GM12878 (cell line): ENCODE measurements at regions not wholly inside any gene's neighbourhood (a gene's known extent, or its start where the extent isn't known, plus 50 kb on each side); places are given as distances from the start of the nearest gene placed in this dataset.

Experiments used
- ATF7 ChIP-seq: fragments of 450-650 bp; IDR thresholded peaks from 2 replicates; pipeline ENCODE4 v1.6.1; 2016; ENCODE audit warnings: low read depth, mild to moderate bottlenecking
- CHD1 ChIP-seq: IDR thresholded peaks from 2 replicates; pipeline ENCODE4 v1.6.1; 2012; ENCODE audit warnings: low read depth, low read length, improper control_type of control experiment
- CREM ChIP-seq: IDR thresholded peaks from 2 replicates; pipeline ENCODE4 v1.6.1; 2014; ENCODE audit warnings: antibody characterized with exemption, low read depth
- ESRRA ChIP-seq: IDR thresholded peaks from 2 replicates; pipeline ENCODE4 v1.6.1; 2012; ENCODE audit warnings: mild to moderate bottlenecking, low read length, improper control_type of control experiment
- EZH2 ChIP-seq: IDR thresholded peaks from 2 replicates; pipeline ENCODE4 v1.6.1; 2012; ENCODE audit warnings: low read depth, mild to moderate bottlenecking, control low read depth, inconsistent platforms, low read length, borderline replicate concordance; ENCODE audit not compliant: control insufficient read depth
- FOXK2 ChIP-seq: fragments of 450-650 bp; IDR thresholded peaks from 2 replicates; pipeline ENCODE4 v1.6.1; 2017; ENCODE audit warnings: mild to moderate bottlenecking, moderate library complexity
- MYC ChIP-seq: IDR thresholded peaks from 2 replicates; pipeline ENCODE4 v1.6.1; 2011; ENCODE audit warnings: mild to moderate bottlenecking, low read length, moderate library complexity, inconsistent platforms; ENCODE audit not compliant: insufficient read depth, insufficient replicate concordance, insufficient read length, severe bottlenecking
- NFXL1 ChIP-seq: fragments of 450-650 bp; IDR thresholded peaks from 2 replicates; pipeline ENCODE4 v1.6.1; 2017; ENCODE audit warnings: antibody characterized with exemption, mild to moderate bottlenecking, borderline replicate concordance
- RBBP5 ChIP-seq: fragments of 200-600 bp; sonication (generic); conservative IDR thresholded peaks from 2 replicates; pipeline ENCODE4 v1.6.1; 2016
- TCF12 ChIP-seq: IDR thresholded peaks from 2 replicates; pipeline ENCODE4 v1.6.1; 2011; ENCODE audit warnings: low read depth, mild to moderate bottlenecking, low read length
- TCF3 ChIP-seq: IDR thresholded peaks from 2 replicates; pipeline ENCODE4 v1.6.1; 2012; ENCODE audit warnings: low read depth, mild to moderate bottlenecking, low read length, borderline replicate concordance; ENCODE audit not compliant: insufficient read depth
- WRNIP1 ChIP-seq: IDR thresholded peaks from 2 replicates; pipeline ENCODE4 v1.6.1; 2011; ENCODE audit warnings: low read depth, low read length, improper control_type of control experiment, borderline replicate concordance
- ZZZ3 ChIP-seq: IDR thresholded peaks from 2 replicates; pipeline ENCODE4 v1.6.1; 2011; ENCODE audit warnings: low read depth; ENCODE audit not compliant: control insufficient read depth, insufficient read length
- TF ChIP-seq, protein P1 (sequence below): fragments of 450-650 bp; formaldehyde crosslinking; IDR thresholded peaks from 2 replicates; pipeline ENCODE4 v1.4.0; 2022; ENCODE audit warnings: mild to moderate bottlenecking, moderate library complexity
- TF ChIP-seq, protein P2 (sequence below): fragments of 450-650 bp; IDR thresholded peaks from 2 replicates; pipeline ENCODE4 v1.6.1; 2018; ENCODE audit warnings: mild to moderate bottlenecking, low read depth, moderate library complexity; ENCODE audit not compliant: partially characterized antibody
- TF ChIP-seq, protein P3 (sequence below): fragments of 450-650 bp; IDR thresholded peaks from 2 replicates; pipeline ENCODE4 v1.6.1; 2017; ENCODE audit warnings: mild to moderate bottlenecking
- TF ChIP-seq, protein P4 (sequence below): fragments of 450-650 bp; formaldehyde crosslinking; IDR thresholded peaks from 2 replicates; pipeline ENCODE4 v1.4.0; 2020; ENCODE audit warnings: mild to moderate bottlenecking, moderate library complexity

DNA sequence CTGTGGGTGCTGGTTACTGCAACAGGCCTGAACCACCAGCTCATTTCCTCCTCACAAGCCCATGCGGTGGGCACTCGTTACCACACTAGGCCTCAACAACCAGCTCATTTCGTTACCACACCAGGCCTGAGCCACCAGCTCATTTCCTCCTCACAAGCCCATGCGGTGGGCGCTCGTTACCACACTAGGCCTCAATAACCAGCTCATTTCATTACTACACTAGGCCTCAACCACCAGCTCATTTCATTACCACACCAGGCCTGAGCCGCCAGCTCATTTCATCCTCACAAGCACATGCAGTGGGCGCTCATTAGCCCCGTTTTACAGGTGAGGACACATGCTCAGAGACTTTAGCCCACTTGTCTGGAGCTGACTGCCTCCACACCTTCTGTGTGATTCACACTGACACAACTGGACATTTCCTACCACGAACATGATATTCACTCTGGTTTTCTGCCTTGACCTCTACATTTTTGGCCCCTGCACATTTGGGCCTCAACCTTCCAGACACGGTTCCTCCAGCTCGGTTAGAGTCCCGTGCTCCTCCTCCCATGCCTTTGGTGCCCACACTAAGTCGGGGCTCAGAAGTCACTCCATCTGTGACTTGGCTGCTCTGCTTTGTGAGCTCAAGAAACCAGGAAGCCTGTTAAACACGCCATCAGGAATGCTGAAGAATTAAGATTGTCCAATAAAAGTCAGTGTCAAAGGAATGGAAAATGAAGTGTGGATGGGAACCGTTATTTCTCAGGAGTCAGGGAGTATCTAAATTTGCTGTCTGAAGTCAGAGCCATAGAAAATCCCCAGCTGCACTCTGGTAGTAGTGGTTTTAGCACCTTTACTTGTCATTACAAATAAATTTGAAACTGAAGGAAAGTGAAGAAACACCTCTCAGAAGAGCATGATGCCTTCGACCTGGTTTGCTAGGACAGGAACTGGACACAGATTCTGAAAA, 55.8 kb upstream of the LANCL2 start (continued):
- TF ChIP-seq, protein P1, sequence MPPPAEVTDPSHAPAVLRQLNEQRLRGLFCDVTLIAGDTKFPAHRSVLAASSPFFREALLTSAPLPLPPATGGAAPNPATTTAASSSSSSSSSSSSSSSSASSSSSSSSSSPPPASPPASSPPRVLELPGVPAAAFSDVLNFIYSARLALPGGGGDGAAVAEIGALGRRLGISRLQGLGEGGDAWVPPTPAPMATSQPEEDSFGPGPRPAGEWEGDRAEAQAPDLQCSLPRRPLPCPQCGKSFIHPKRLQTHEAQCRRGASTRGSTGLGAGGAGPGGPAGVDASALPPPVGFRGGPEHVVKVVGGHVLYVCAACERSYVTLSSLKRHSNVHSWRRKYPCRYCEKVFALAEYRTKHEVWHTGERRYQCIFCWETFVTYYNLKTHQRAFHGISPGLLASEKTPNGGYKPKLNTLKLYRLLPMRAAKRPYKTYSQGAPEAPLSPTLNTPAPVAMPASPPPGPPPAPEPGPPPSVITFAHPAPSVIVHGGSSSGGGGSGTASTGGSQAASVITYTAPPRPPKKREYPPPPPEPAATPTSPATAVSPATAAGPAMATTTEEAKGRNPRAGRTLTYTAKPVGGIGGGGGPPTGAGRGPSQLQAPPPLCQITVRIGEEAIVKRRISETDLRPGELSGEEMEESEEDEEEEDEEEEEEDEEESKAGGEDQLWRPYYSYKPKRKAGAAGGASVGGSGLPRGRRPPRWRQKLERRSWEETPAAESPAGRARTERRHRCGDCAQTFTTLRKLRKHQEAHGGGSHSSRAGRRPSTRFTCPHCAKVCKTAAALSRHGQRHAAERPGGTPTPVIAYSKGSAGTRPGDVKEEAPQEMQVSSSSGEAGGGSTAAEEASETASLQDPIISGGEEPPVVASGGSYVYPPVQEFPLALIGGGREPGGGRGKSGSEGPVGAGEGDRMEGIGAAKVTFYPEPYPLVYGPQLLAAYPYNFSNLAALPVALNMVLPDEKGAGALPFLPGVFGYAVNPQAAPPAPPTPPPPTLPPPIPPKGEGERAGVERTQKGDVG (CRISPR knock-in tag): no peak
- TF ChIP-seq, protein P2, sequence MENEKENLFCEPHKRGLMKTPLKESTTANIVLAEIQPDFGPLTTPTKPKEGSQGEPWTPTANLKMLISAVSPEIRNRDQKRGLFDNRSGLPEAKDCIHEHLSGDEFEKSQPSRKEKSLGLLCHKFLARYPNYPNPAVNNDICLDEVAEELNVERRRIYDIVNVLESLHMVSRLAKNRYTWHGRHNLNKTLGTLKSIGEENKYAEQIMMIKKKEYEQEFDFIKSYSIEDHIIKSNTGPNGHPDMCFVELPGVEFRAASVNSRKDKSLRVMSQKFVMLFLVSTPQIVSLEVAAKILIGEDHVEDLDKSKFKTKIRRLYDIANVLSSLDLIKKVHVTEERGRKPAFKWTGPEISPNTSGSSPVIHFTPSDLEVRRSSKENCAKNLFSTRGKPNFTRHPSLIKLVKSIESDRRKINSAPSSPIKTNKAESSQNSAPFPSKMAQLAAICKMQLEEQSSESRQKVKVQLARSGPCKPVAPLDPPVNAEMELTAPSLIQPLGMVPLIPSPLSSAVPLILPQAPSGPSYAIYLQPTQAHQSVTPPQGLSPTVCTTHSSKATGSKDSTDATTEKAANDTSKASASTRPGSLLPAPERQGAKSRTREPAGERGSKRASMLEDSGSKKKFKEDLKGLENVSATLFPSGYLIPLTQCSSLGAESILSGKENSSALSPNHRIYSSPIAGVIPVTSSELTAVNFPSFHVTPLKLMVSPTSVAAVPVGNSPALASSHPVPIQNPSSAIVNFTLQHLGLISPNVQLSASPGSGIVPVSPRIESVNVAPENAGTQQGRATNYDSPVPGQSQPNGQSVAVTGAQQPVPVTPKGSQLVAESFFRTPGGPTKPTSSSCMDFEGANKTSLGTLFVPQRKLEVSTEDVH: no peak
- TF ChIP-seq RBBP5: no peak
- peak; percentile 97 for TF ChIP-seq ATF7
- TF ChIP-seq MYC: peak; percentile 86
- no peak for TF ChIP-seq CHD1
- TF ChIP-seq, protein P3, sequence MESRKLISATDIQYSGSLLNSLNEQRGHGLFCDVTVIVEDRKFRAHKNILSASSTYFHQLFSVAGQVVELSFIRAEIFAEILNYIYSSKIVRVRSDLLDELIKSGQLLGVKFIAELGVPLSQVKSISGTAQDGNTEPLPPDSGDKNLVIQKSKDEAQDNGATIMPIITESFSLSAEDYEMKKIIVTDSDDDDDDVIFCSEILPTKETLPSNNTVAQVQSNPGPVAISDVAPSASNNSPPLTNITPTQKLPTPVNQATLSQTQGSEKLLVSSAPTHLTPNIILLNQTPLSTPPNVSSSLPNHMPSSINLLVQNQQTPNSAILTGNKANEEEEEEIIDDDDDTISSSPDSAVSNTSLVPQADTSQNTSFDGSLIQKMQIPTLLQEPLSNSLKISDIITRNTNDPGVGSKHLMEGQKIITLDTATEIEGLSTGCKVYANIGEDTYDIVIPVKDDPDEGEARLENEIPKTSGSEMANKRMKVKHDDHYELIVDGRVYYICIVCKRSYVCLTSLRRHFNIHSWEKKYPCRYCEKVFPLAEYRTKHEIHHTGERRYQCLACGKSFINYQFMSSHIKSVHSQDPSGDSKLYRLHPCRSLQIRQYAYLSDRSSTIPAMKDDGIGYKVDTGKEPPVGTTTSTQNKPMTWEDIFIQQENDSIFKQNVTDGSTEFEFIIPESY: no peak
- TF ChIP-seq, protein P4, sequence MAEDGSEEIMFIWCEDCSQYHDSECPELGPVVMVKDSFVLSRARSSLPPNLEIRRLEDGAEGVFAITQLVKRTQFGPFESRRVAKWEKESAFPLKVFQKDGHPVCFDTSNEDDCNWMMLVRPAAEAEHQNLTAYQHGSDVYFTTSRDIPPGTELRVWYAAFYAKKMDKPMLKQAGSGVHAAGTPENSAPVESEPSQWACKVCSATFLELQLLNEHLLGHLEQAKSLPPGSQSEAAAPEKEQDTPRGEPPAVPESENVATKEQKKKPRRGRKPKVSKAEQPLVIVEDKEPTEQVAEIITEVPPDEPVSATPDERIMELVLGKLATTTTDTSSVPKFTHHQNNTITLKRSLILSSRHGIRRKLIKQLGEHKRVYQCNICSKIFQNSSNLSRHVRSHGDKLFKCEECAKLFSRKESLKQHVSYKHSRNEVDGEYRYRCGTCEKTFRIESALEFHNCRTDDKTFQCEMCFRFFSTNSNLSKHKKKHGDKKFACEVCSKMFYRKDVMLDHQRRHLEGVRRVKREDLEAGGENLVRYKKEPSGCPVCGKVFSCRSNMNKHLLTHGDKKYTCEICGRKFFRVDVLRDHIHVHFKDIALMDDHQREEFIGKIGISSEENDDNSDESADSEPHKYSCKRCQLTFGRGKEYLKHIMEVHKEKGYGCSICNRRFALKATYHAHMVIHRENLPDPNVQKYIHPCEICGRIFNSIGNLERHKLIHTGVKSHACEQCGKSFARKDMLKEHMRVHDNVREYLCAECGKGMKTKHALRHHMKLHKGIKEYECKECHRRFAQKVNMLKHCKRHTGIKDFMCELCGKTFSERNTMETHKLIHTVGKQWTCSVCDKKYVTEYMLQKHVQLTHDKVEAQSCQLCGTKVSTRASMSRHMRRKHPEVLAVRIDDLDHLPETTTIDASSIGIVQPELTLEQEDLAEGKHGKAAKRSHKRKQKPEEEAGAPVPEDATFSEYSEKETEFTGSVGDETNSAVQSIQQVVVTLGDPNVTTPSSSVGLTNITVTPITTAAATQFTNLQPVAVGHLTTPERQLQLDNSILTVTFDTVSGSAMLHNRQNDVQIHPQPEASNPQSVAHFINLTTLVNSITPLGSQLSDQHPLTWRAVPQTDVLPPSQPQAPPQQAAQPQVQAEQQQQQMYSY (CRISPR knock-in tag): no peak
- TF ChIP-seq TCF12: peak; percentile 90
- peak; percentile 96 for TF ChIP-seq CREM
- peak; percentile 90 for TF ChIP-seq TCF3
- TF ChIP-seq EZH2: no peak
- no peak; the same call in 1 of the 2 replicates for TF ChIP-seq WRNIP1
- no peak; the same call in 1 of the 2 replicates for TF ChIP-seq ESRRA
- no peak for TF ChIP-seq NFXL1
- peak; percentile 76 for TF ChIP-seq FOXK2
- no peak for TF ChIP-seq ZZZ3
